GM23248 (cell line): ENCODE measurements at regions not wholly inside any gene's neighbourhood (a gene's known extent, or its start where the extent isn't known, plus 50 kb on each side); places are given as distances from the start of the nearest gene placed in this dataset.

ENCODE experiments used
- DNase-seq: peaks from one replicate; pipeline ENCODE4 v3.0.0-alpha.2; 2015
- H2AFZ ChIP-seq: fragments of 200-600 bp; sonication (generic); 2 replicates; pipeline ENCODE4 v1.6.1; 2016; ENCODE audit warnings: antibody characterized with exemption
- H3F3A ChIP-seq: fragments of 200-600 bp; sonication (generic); 2 replicates; pipeline ENCODE4 v1.6.1; 2016; ENCODE audit warnings: mild to moderate bottlenecking, antibody characterized with exemption, mixed run types; ENCODE audit not compliant: insufficient read depth
- H3K27ac ChIP-seq: fragments of 200-600 bp; sonication (generic); 2 replicates; pipeline ENCODE4 v1.5.1; 2016; ENCODE audit warnings: mild to moderate bottlenecking
- H3K27me3 ChIP-seq: fragments of 200-600 bp; sonication (generic); replicated peaks from 2 replicates; pipeline ENCODE4 v1.6.1; 2016; ENCODE audit warnings: mild to moderate bottlenecking; ENCODE audit not compliant: insufficient read depth
- H3K36me3 ChIP-seq: fragments of 200-600 bp; sonication (generic); 2 replicates; pipeline ENCODE4 v1.6.1; 2016; ENCODE audit warnings: low read depth, mild to moderate bottlenecking
- H3K4me1 ChIP-seq: fragments of 200-600 bp; sonication (generic); 2 replicates; pipeline ENCODE4 v1.6.1; 2016; ENCODE audit warnings: mild to moderate bottlenecking; ENCODE audit not compliant: insufficient read depth
- H3K4me2 ChIP-seq: fragments of 200-600 bp; sonication (generic); one replicate; pipeline ENCODE4 v1.6.1; 2016; ENCODE audit warnings: mild to moderate bottlenecking; ENCODE audit not compliant: unreplicated experiment
- H3K4me3 ChIP-seq: fragments of 200-600 bp; sonication (generic); 2 replicates; pipeline ENCODE4 v1.5.1; 2016; ENCODE audit warnings: mild to moderate bottlenecking
- H3K79me2 ChIP-seq: fragments of 200-600 bp; sonication (generic); 2 replicates; pipeline ENCODE4 v1.6.1; 2016; ENCODE audit warnings: mild to moderate bottlenecking; ENCODE audit not compliant: insufficient read depth
- H3K9ac ChIP-seq: fragments of 200-600 bp; sonication (generic); 2 replicates; pipeline ENCODE4 v1.6.1; 2016; ENCODE audit warnings: mild to moderate bottlenecking
- H3K9me2 ChIP-seq: fragments of 200-600 bp; sonication (generic); 2 replicates; pipeline ENCODE4 v1.6.1; 2016; ENCODE audit warnings: mixed run types, mild to moderate bottlenecking, moderate library complexity; ENCODE audit not compliant: insufficient read depth
- H3K9me3 ChIP-seq: fragments of 200-600 bp; sonication (generic); one replicate; pipeline ENCODE4 v1.6.1; 2017; ENCODE audit warnings: low read depth
- H4K20me1 ChIP-seq: fragments of 200-600 bp; sonication (generic); 2 replicates; pipeline ENCODE4 v1.6.0; 2016; ENCODE audit not compliant: insufficient read depth
- EZH2 ChIP-seq: fragments of 200-600 bp; sonication (generic); IDR thresholded peaks from 2 replicates; pipeline ENCODE4 v1.6.1; 2018; ENCODE audit warnings: antibody characterized with exemption, mild to moderate bottlenecking; ENCODE audit not compliant: insufficient read depth, poor library complexity, severe bottlenecking
- EZH2phosphoT487 ChIP-seq: fragments of 200-600 bp; sonication (generic); IDR thresholded peaks from 2 replicates; pipeline ENCODE4 v1.6.1; 2018; ENCODE audit warnings: antibody characterized with exemption, moderate library complexity, mild to moderate bottlenecking, low read depth; ENCODE audit not compliant: insufficient read depth
- WGBS, 2 experiments: methylation state at CpG; one replicate each; pipeline ENCODE4 v1.1.6; 2015 to 2017; ENCODE audit warnings: low lambda C conversion rate in 2 of 2, low coverage in 1 of 2; ENCODE audit errors: missing lambda C conversion rate in 2 of 2; 5-methylcytosine and 5-hydroxymethylcytosine counted together
- in situ Hi-C: fragments of 300-500 bp; cut with MboI; formaldehyde crosslinking; loops from 2 replicates; pipeline ENCODE4 v1.15.0; 2020

GRCh38 chr10:83915801-83916200 lies 223.5 kb upstream of the GHITM start:
- 0 to 8% methylated on average over 1 of the region's 1 CpG for WGBS, 2 experiments
- TF ChIP-seq EZH2phosphoT487 (no peak), EZH2 (no peak)
- in situ Hi-C loops, result no loop called here

GRCh38 chr10:83917537-83918506 lies 221.5 kb upstream of the GHITM start:
- Histone ChIP-seq H2AFZ (no peak overlapping the region), H4K20me1 (no peaks in the 10 kb centered on the region), H3K9ac (no peak overlapping the region), H3K27me3 (no peaks in the 10 kb centered on the region), H3K9me2 (no peaks in the 10 kb centered on the region), H3K4me2 (no peak overlapping the region), H3K4me3 (no peak overlapping the region), H3K27ac (no peak overlapping the region), H3F3A (no peaks in the 10 kb centered on the region), H3K36me3 (no peaks in the 10 kb centered on the region), H3K79me2 (no peaks in the 10 kb centered on the region), H3K4me1 (no peaks in the 10 kb centered on the region), H3K9me3 (no peaks in the 10 kb centered on the region)
- TF ChIP-seq EZH2 (no peak), EZH2phosphoT487 (no peak)
- WGBS, 2 experiments, result 8 to 13% methylated on average over 17 of the region's 17 CpGs
- in situ Hi-C loops, result no loop called here
- no peak for DNase-seq

More at GRCh38 chr10:83915801-83916200, 223.5 kb upstream of the GHITM start:
- H3K79me2 ChIP-seq, result no peaks in the 10 kb centered on the region
- H3K36me3 ChIP-seq, result no peaks in the 10 kb centered on the region
- no peak overlapping the region for H3K4me3 ChIP-seq
- H3K9me2 ChIP-seq, result no peaks in the 10 kb centered on the region
- no peaks in the 10 kb centered on the region for H3F3A ChIP-seq
- no peak overlapping the region for H3K27ac ChIP-seq
- H3K9ac ChIP-seq, result no peak overlapping the region
- no peaks in the 10 kb centered on the region for H4K20me1 ChIP-seq
- no peaks in the 10 kb centered on the region for H3K4me1 ChIP-seq
- no peaks in the 10 kb centered on the region for H3K27me3 ChIP-seq
- no peak for DNase-seq
- H2AFZ ChIP-seq, result no peak overlapping the region
- no peaks in the 10 kb centered on the region for H3K9me3 ChIP-seq
- no peak overlapping the region for H3K4me2 ChIP-seq

GRCh38 chr10:83919187-83919586 lies 220.1 kb upstream of the GHITM start:
- no peaks in the 10 kb centered on the region for H3K79me2 ChIP-seq
- no peak overlapping the region for H3K4me2 ChIP-seq
- no peaks in the 10 kb centered on the region for H3K36me3 ChIP-seq
- no peaks in the 10 kb centered on the region for H4K20me1 ChIP-seq
- no peaks in the 10 kb centered on the region for H3F3A ChIP-seq
- DNase-seq, result no peak
- H3K9ac ChIP-seq, result no peak overlapping the region
- H3K9me2 ChIP-seq, result no peaks in the 10 kb centered on the region
- no peak overlapping the region for H3K27ac ChIP-seq
- 15 to 32% methylated on average over 2 of the region's 2 CpGs for WGBS, 2 experiments
- TF ChIP-seq EZH2, result no peak
- TF ChIP-seq EZH2phosphoT487, result no peak
- no peak overlapping the region for H2AFZ ChIP-seq
- no peaks in the 10 kb centered on the region for H3K4me1 ChIP-seq
- no peak overlapping the region for H3K4me3 ChIP-seq
- no peaks in the 10 kb centered on the region for H3K27me3 ChIP-seq
- in situ Hi-C loops, result no loop called here
- H3K9me3 ChIP-seq, result no peaks in the 10 kb centered on the region

GRCh38 chr10:83921984-83922860 lies 217.1 kb upstream of the GHITM start:
- in situ Hi-C loops, result no loop called here
- no peak overlapping the region for H3K4me2 ChIP-seq

More at GRCh38 chr10:83921984-83922860, 217.1 kb upstream of the GHITM start:
- TF ChIP-seq EZH2phosphoT487 (no peak), EZH2 (no peak)
- no peaks in the 10 kb centered on the region for H3F3A ChIP-seq
- no peak overlapping the region for H2AFZ ChIP-seq
- no peak overlapping the region for H3K27ac ChIP-seq
- no peaks in the 10 kb centered on the region for H3K4me1 ChIP-seq
- DNase-seq, result no peak
- H3K9ac ChIP-seq, result no peak overlapping the region
- WGBS, 2 experiments, result 9 to 17% methylated on average over 3 of the region's 3 CpGs
- H3K9me2 ChIP-seq, result no peaks in the 10 kb centered on the region
- H3K27me3 ChIP-seq, result no peaks in the 10 kb centered on the region
- H3K9me3 ChIP-seq, result no peaks in the 10 kb centered on the region
- H4K20me1 ChIP-seq, result no peaks in the 10 kb centered on the region
- no peaks in the 10 kb centered on the region for H3K79me2 ChIP-seq
- H3K36me3 ChIP-seq, result no peaks in the 10 kb centered on the region
- no peak overlapping the region for H3K4me3 ChIP-seq
